HG03280 (cell line): ENCODE measurements at regions not wholly inside any gene's neighbourhood (a gene's known extent, or its start where the extent isn't known, plus 50 kb on each side); places are given as distances from the start of the nearest gene placed in this dataset.
"Not testable (repeated sequence)": the region's sequence is repeated elsewhere in the genome, so short reads cannot be mapped to it uniquely, and the experiment has no call there.

Experiments used
- ATAC-seq: cut with Tn5 transposase; IDR thresholded peaks from one replicate; pipeline ENCODE4 v1.9.1; 2021; ENCODE audit warnings: mild to moderate bottlenecking, moderate library complexity; ENCODE audit not compliant: unreplicated experiment

- no peak for ATAC-seq
These were observed 192.3 kb upstream of the SSTR4 start for GRCh38 chr20:22842793-22843192.

GRCh38 chr20:22844959-22845358, 190.2 kb upstream of the SSTR4 start:
- ATAC-seq, result no peak

- ATAC-seq, result no peak
These were observed 188.2 kb upstream of the SSTR4 start for GRCh38 chr20:22846863-22847262.

GRCh38 chr20:22848364-22848763, 186.7 kb upstream of the SSTR4 start:
- no peak for ATAC-seq

GRCh38 chr20:22851679-22852346, 183.3 kb upstream of the SSTR4 start:
- not testable (repeated sequence) for ATAC-seq

GRCh38 chr20:22861231-22861980, 173.7 kb upstream of the SSTR4 start:
- no peak for ATAC-seq

GRCh38 chr20:22861990-22862389, 173.1 kb upstream of the SSTR4 start:
- no peak for ATAC-seq

GRCh38 chr20:22862671-22863230, 172.4 kb upstream of the SSTR4 start:
- no peak for ATAC-seq

- no peak for ATAC-seq
These were observed 171.3 kb upstream of the SSTR4 start for GRCh38 chr20:22863826-22864225.

- ATAC-seq, result no peak
These were observed 168.2 kb upstream of the SSTR4 start for GRCh38 chr20:22866812-22867341.

GRCh38 chr20:22878166-22878565, 156.9 kb upstream of the SSTR4 start:
- no peak for ATAC-seq

GRCh38 chr20:22880277-22880676, 154.8 kb upstream of the SSTR4 start:
- ATAC-seq, result no peak

- ATAC-seq, result no peak
These were observed 147.3 kb upstream of the SSTR4 start for GRCh38 chr20:22887796-22888195.

GRCh38 chr20:22890594-22891300, 144.4 kb upstream of the SSTR4 start:
- ATAC-seq, result no peak

GRCh38 chr20:22901164-22901563, 133.9 kb upstream of the SSTR4 start:
- no peak for ATAC-seq

- no peak for ATAC-seq
These were observed 133.2 kb upstream of the SSTR4 start for GRCh38 chr20:22901921-22902320.

- ATAC-seq, result no peak
These were observed 130.7 kb upstream of the SSTR4 start for GRCh38 chr20:22904386-22904785.

- ATAC-seq, result no peak
These were observed 130.2 kb upstream of the SSTR4 start for GRCh38 chr20:22904905-22905304.

- peak; percentile 74 for ATAC-seq
These were observed 129.5 kb upstream of the SSTR4 start for GRCh38 chr20:22905658-22906057.

GRCh38 chr20:22908437-22908836, 126.7 kb upstream of the SSTR4 start:
- no peak for ATAC-seq

GRCh38 chr20:22908944-22909343, 126.2 kb upstream of the SSTR4 start:
- ATAC-seq, result no peak
